Osteoblast (primary cell): ENCODE measurements at regions not wholly inside any gene's neighbourhood (a gene's known extent, or its start where the extent isn't known, plus 50 kb on each side); places are given as distances from the start of the nearest gene placed in this dataset.

Source experiments
- DNase-seq: peaks from one replicate; pipeline ENCODE4 v3.0.0; 2011; ENCODE audit warnings: low spot score, mixed read lengths; ENCODE audit not compliant: insufficient read length; ENCODE audit errors: missing footprints
- H2AFZ ChIP-seq: 2 replicates; pipeline ENCODE4 v1.6.0; 2011; ENCODE audit warnings: mild to moderate bottlenecking, low read length
- H3K27ac ChIP-seq: 2 replicates; pipeline ENCODE4 v1.5.1; 2011; ENCODE audit warnings: mild to moderate bottlenecking, low read depth, low read length, moderate library complexity
- H3K27me3 ChIP-seq: 2 replicates; pipeline ENCODE4 v1.6.0; 2012; ENCODE audit warnings: mild to moderate bottlenecking, control low read depth, inconsistent platforms, low read length, moderate library complexity; ENCODE audit not compliant: insufficient read depth
- H3K36me3 ChIP-seq: 2 replicates; pipeline ENCODE4 v1.5.1; 2011; ENCODE audit warnings: mild to moderate bottlenecking, low read length, control low read depth, moderate library complexity; ENCODE audit not compliant: insufficient read depth
- H3K4me1 ChIP-seq: 2 replicates; pipeline ENCODE4 v1.5.1; 2011; ENCODE audit warnings: mild to moderate bottlenecking, low read length, control low read depth, moderate library complexity; ENCODE audit not compliant: insufficient read depth
- H3K4me2 ChIP-seq: 2 replicates; pipeline ENCODE4 v1.6.0; 2011; ENCODE audit warnings: mild to moderate bottlenecking, low read length; ENCODE audit not compliant: insufficient read depth
- H3K4me3 ChIP-seq: fragments of 200-600 bp; sonication (generic); 3 replicates; pipeline ENCODE4 v1.5.1; 2012; ENCODE audit warnings: mild to moderate bottlenecking, low read length, inconsistent platforms; ENCODE audit not compliant: insufficient read depth
- H3K79me2 ChIP-seq: 2 replicates; pipeline ENCODE4 v1.6.0; 2012; ENCODE audit warnings: mild to moderate bottlenecking, low read length, control low read depth, inconsistent platforms; ENCODE audit not compliant: insufficient read depth
- H3K9me3 ChIP-seq: 2 replicates; pipeline ENCODE4 v1.5.1; 2011; ENCODE audit warnings: low read depth, low read length, control low read depth
- H4K20me1 ChIP-seq: 2 replicates; pipeline ENCODE4 v1.6.0; 2012; ENCODE audit warnings: mild to moderate bottlenecking, low read length, control low read depth; ENCODE audit not compliant: insufficient read depth
- TF ChIP-seq, protein P1 (sequence below): IDR thresholded peaks from 2 replicates; pipeline ENCODE4 v1.5.1; 2011; ENCODE audit warnings: mild to moderate bottlenecking, low read depth, low read length, moderate library complexity; ENCODE audit errors: extremely low read depth

DNA sequence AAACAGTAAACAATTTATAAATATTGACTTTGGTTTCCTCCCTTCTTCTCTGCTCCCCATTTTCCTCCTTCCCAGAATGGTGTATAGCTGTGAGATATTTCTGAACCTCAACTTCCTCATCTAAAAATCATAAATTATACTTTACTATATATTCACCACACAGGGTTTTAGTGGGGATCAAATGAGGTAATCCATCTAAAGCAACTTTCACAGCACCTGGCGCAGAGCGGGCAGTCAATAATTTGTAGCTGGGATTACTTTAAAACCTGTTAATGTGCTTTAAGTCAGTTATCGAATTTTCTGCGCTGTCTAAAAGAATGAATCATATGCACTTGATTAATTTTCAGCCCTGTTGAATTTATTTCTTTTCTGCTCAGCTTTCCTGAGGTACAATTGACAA lies 172.7 kb downstream of the PTEN start:
- Histone ChIP-seq H3K4me1 (peaks cover 16% of the 10 kb centered on the region), H3K36me3 (no peaks in the 10 kb centered on the region), H3K27ac (no peak overlapping the region), H3K79me2 (no peaks in the 10 kb centered on the region), H3K27me3 (no peaks in the 10 kb centered on the region), H2AFZ (no peak overlapping the region), H3K9me3 (no peaks in the 10 kb centered on the region), H4K20me1 (no peaks in the 10 kb centered on the region), H3K4me3 (no peak overlapping the region), H3K4me2 (no peak overlapping the region)
- TF ChIP-seq, protein P1, sequence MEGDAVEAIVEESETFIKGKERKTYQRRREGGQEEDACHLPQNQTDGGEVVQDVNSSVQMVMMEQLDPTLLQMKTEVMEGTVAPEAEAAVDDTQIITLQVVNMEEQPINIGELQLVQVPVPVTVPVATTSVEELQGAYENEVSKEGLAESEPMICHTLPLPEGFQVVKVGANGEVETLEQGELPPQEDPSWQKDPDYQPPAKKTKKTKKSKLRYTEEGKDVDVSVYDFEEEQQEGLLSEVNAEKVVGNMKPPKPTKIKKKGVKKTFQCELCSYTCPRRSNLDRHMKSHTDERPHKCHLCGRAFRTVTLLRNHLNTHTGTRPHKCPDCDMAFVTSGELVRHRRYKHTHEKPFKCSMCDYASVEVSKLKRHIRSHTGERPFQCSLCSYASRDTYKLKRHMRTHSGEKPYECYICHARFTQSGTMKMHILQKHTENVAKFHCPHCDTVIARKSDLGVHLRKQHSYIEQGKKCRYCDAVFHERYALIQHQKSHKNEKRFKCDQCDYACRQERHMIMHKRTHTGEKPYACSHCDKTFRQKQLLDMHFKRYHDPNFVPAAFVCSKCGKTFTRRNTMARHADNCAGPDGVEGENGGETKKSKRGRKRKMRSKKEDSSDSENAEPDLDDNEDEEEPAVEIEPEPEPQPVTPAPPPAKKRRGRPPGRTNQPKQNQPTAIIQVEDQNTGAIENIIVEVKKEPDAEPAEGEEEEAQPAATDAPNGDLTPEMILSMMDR = no peak
- DNase-seq = no peak

DNA sequence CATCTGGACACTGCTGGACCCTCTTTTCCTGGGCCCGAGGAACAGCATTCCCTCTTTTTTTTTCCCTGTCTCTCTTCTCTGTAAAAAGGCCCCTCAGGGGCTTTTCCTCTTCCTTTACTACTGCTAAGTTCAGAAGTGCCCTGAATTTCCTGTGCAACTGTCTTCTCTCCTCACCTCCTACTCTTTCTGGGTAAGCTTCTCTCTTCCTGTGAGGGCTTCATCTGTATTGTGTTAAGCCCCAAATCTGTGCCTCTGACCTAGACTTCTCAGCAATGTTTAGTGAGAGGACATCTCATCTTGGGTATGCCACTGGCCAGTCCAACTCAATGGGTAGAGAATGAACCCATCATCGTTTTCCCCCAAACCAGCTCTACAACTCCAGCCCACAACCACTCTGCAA lies 174.2 kb downstream of the PTEN start:
- Histone ChIP-seq H3K4me1 (peaks cover 19% of the 10 kb centered on the region), H4K20me1 (no peaks in the 10 kb centered on the region), H3K4me3 (no peak overlapping the region), H3K4me2 (no peak overlapping the region), H3K9me3 (no peaks in the 10 kb centered on the region), H3K79me2 (no peaks in the 10 kb centered on the region), H3K27me3 (no peaks in the 10 kb centered on the region), H3K36me3 (no peaks in the 10 kb centered on the region), H2AFZ (no peak overlapping the region), H3K27ac (no peak overlapping the region)
- TF ChIP-seq, protein P1 = no peak
- no peak for DNase-seq

DNA sequence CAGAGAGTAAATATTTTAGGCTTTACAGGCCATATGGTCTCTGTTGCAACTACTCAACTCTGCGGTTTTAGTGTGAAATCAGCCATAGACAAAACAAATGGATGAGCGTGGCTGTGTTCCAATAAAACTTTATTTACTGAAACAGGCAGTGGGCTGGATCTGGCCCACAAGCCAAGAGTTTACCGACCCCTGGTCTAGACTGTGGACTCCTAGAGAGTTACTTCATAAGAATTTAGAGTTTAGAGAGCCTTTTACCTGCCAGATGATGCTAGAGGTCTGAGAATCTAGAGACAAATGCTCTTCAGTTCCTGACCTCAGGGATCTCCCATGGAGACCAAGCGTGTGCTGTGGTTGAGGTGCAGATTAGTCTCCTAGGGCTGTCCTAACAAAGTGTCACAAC lies 174.8 kb downstream of the PTEN start:
- no peaks in the 10 kb centered on the region for H3K9me3 ChIP-seq
- H4K20me1 ChIP-seq = no peaks in the 10 kb centered on the region
- peaks cover 17% of the 10 kb centered on the region for H3K4me1 ChIP-seq
- no peak overlapping the region for H3K27ac ChIP-seq
- no peak overlapping the region for H3K4me2 ChIP-seq
- H3K27me3 ChIP-seq = no peaks in the 10 kb centered on the region
- no peak overlapping the region for H2AFZ ChIP-seq
- H3K4me3 ChIP-seq = no peak overlapping the region
- TF ChIP-seq, protein P1 = no peak
- no peaks in the 10 kb centered on the region for H3K79me2 ChIP-seq
- no peaks in the 10 kb centered on the region for H3K36me3 ChIP-seq
- DNase-seq = no peak

DNA sequence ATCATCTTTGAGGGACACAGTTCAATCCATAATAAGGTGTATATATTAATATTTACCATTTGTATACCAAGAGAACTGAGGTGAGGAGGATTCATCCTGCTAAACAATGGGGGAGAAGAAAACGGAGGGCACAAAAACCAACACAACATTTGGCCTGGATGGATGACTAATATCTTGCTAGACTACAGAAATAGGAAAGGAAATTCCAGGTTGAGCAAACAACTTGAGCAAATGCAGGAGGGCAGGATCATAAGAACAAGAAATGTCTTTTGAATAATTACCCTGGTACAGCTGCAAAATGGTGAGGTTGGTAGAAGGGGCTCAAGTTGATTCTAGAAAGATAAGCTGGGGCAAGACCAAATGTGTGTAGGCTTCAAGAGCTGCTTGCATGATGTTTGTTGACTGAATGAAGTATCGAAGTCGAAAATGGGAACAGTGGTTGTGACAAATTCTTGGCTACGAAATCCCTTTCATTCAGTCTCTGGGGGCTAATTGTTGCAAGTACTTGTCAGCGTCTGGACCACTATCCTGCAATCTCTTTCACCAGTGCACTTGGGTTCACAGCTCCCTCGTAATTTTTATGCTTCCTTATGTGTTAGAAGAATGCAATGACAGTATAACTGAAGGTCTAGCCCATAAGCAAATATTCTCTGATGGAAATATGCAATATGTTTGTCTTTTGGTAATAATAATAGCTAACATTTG lies 176.2 kb downstream of the PTEN start:
- no peak overlapping the region for H3K4me2 ChIP-seq

More for the DNA sequence above, 176.2 kb downstream of the PTEN start:
- H3K27ac ChIP-seq = no peak overlapping the region
- H2AFZ ChIP-seq = no peak overlapping the region
- no peaks in the 10 kb centered on the region for H4K20me1 ChIP-seq
- H3K79me2 ChIP-seq = no peaks in the 10 kb centered on the region
- H3K4me1 ChIP-seq = peaks cover 17% of the 10 kb centered on the region
- TF ChIP-seq, protein P1 = no peak
- no peaks in the 10 kb centered on the region for H3K27me3 ChIP-seq
- H3K4me3 ChIP-seq = no peak overlapping the region
- H3K9me3 ChIP-seq = no peaks in the 10 kb centered on the region
- H3K36me3 ChIP-seq = no peaks in the 10 kb centered on the region
- DNase-seq = no peak
